Loucy (cell line): ENCODE measurements at regions not wholly inside any gene's neighbourhood (a gene's known extent, or its start where the extent isn't known, plus 50 kb on each side); places are given as distances from the start of the nearest gene placed in this dataset.

Experiments used
- EZH2phosphoT487 ChIP-seq: fragments of 200-600 bp; IDR thresholded peaks from 2 replicates; pipeline ENCODE4 v1.6.1; 2018; ENCODE audit warnings: antibody characterized with exemption, mild to moderate bottlenecking, moderate library complexity, borderline replicate concordance
- TF ChIP-seq, protein P1 (sequence below): fragments of 200-600 bp; sonication (generic); conservative IDR thresholded peaks from 2 replicates; pipeline ENCODE4 v1.5.1; 2014; ENCODE audit warnings: mild to moderate bottlenecking, antibody characterized with exemption, low read length

DNA sequence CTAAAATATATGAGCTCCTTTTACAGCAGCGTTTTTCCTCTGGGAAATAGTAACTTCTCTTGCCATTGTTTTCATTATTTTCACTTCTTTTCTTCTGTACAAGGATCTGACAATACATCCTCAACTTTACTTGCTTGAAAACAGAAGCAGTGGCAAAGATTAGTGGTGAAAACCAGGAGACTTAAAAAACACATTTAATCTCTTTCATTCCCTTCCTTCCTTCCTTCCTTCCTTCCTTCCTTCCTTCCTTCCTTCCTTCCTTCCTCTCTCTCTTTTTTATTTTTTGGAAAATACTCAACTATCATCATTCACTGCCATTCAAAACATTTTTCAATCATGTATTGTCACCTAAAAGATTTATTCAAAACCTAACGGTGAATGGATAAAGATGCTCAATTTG is 1411.4 kb downstream of the NCAM2 start:
- TF ChIP-seq, protein P1, sequence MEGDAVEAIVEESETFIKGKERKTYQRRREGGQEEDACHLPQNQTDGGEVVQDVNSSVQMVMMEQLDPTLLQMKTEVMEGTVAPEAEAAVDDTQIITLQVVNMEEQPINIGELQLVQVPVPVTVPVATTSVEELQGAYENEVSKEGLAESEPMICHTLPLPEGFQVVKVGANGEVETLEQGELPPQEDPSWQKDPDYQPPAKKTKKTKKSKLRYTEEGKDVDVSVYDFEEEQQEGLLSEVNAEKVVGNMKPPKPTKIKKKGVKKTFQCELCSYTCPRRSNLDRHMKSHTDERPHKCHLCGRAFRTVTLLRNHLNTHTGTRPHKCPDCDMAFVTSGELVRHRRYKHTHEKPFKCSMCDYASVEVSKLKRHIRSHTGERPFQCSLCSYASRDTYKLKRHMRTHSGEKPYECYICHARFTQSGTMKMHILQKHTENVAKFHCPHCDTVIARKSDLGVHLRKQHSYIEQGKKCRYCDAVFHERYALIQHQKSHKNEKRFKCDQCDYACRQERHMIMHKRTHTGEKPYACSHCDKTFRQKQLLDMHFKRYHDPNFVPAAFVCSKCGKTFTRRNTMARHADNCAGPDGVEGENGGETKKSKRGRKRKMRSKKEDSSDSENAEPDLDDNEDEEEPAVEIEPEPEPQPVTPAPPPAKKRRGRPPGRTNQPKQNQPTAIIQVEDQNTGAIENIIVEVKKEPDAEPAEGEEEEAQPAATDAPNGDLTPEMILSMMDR, result no peak
- no peak for TF ChIP-seq EZH2phosphoT487
